OCI-LY7 (cell line): ENCODE measurements at regions not wholly inside any gene's neighbourhood (a gene's known extent, or its start where the extent isn't known, plus 50 kb on each side); places are given as distances from the start of the nearest gene placed in this dataset.
"Not testable (repeated sequence)": the region's sequence is repeated elsewhere in the genome, so short reads cannot be mapped to it uniquely, and the experiment has no call there.

Experiments used
- BruUV-seq: library from RNA; stranded (reverse); fragments of 400-500 nt; replicated peaks from 2 replicates; lab custom pipeline; 2021; lab: Mats Ljungman, UMichigan
- CTCF ChIA-PET: fragments of 300-600 bp; sonication (Branson Sonifier 250); formaldehyde crosslinking; loops from one replicate; lab custom pipeline; 2022; ENCODE audit warnings: antibody characterized with exemption; ENCODE audit not compliant: unreplicated experiment; lab: Charles Lee
- POLR2A ChIA-PET: fragments of 300-600 bp; sonication (Branson Sonifier 250); formaldehyde crosslinking; loops from one replicate; lab custom pipeline; 2022; ENCODE audit warnings: antibody characterized with exemption; lab: Charles Lee
- DNase-seq: peaks from one replicate; pipeline ENCODE4 v3.0.0-alpha.2; 2015; ENCODE audit warnings: low spot score
- H2AFZ ChIP-seq: fragments of 200-600 bp; sonication (generic), shearing (Covaris generic); 2 replicates; pipeline ENCODE4 v1.6.1; 2014; ENCODE audit warnings: mild to moderate bottlenecking, antibody characterized with exemption, low read length, moderate library complexity
- H3K27ac ChIP-seq: fragments of 200-600 bp; sonication (generic); 2 replicates; pipeline ENCODE4 v1.5.1; 2014; ENCODE audit warnings: mixed run types, low read depth, mild to moderate bottlenecking, moderate library complexity, low read length, inconsistent platforms; ENCODE audit not compliant: poor library complexity, severe bottlenecking
- H3K36me3 ChIP-seq: fragments of 200-600 bp; sonication (generic); 2 replicates; pipeline ENCODE4 v1.6.1; 2014; ENCODE audit warnings: mild to moderate bottlenecking, antibody characterized with exemption, low read length, moderate library complexity, mixed read lengths; ENCODE audit not compliant: insufficient read depth
- H3K4me1 ChIP-seq: fragments of 200-600 bp; sonication (generic); 2 replicates; pipeline ENCODE4 v1.5.1; 2014; ENCODE audit warnings: mild to moderate bottlenecking, low read length; ENCODE audit not compliant: insufficient read depth, poor library complexity, severe bottlenecking
- H3K4me2 ChIP-seq: fragments of 200-600 bp; sonication (generic); 2 replicates; pipeline ENCODE4 v1.6.1; 2014; ENCODE audit warnings: mild to moderate bottlenecking, low read length
- H3K4me3 ChIP-seq: fragments of 200-600 bp; sonication (generic); 2 replicates; pipeline ENCODE4 v1.5.1; 2014; ENCODE audit warnings: mild to moderate bottlenecking, low read depth, low read length; ENCODE audit not compliant: poor library complexity, severe bottlenecking
- H3K79me2 ChIP-seq: fragments of 200-600 bp; sonication (generic); 2 replicates; pipeline ENCODE4 v1.6.1; 2016; ENCODE audit warnings: low read depth, mild to moderate bottlenecking, low read length, moderate library complexity, mixed read lengths; ENCODE audit not compliant: insufficient read depth
- H3K9me2 ChIP-seq: fragments of 200-600 bp; sonication (generic); 2 replicates; pipeline ENCODE4 v1.6.1; 2016; ENCODE audit warnings: mild to moderate bottlenecking, low read length, mixed read lengths; ENCODE audit not compliant: insufficient read depth
- H3K9me3 ChIP-seq: fragments of 200-600 bp; sonication (generic); 2 replicates; pipeline ENCODE4 v1.6.1; 2014; ENCODE audit warnings: mild to moderate bottlenecking, mixed run types, low read length, mixed read lengths
- H4K20me1 ChIP-seq: fragments of 200-600 bp; sonication (generic); 2 replicates; pipeline ENCODE4 v1.6.1; 2014; ENCODE audit warnings: mild to moderate bottlenecking, antibody characterized with exemption, low read length, moderate library complexity, mixed read lengths; ENCODE audit not compliant: insufficient read depth
- EZH2phosphoT487 ChIP-seq: fragments of 200-600 bp; sonication (generic); IDR thresholded peaks from 2 replicates; pipeline ENCODE4 v1.6.1; 2018; ENCODE audit warnings: low read depth, borderline replicate concordance, mild to moderate bottlenecking, mixed run types, antibody characterized with exemption, low read length, moderate library complexity, mixed read lengths
- intact Hi-C: fragments of 100-400 bp; cut with micrococcal nuclease; formaldehyde crosslinking; loops from one replicate; pipeline ENCODE4 v1.10.0; 2022; ENCODE audit not compliant: unreplicated experiment
- TF ChIP-seq, protein P1 (sequence below): fragments of 200-600 bp; sonication (generic); conservative IDR thresholded peaks from 2 replicates; pipeline ENCODE4 v1.5.1; 2014; ENCODE audit warnings: mild to moderate bottlenecking, antibody characterized with exemption, low read length, moderate library complexity, mixed read lengths

DNA sequence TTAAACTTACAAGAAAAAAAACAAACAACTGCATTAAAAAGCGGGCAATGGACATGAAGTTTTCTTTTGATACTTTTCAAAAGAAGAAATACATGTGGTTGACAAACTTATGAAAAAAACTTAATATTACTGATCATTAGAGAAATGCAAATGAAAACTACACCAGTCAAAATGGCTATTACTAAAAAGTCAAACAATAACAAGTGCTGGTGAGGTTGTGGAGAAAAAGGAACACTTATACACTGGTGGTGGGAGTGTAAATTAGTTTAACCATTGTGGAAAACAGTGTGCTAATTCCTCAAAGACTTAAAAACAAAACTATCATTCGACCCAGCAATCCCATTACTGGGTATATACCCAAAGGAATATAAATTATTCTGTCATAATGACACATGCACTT is 311.6 kb downstream of the ISL1 start:
- Histone ChIP-seq H4K20me1 (no peaks in the 10 kb centered on the region), H3K36me3 (no peaks in the 10 kb centered on the region), H2AFZ (no peak overlapping the region), H3K27ac (no peak overlapping the region), H3K4me3 (no peak overlapping the region), H3K4me2 (no peak overlapping the region), H3K79me2 (no peaks in the 10 kb centered on the region), H3K9me3 (peaks cover 4% of the 10 kb centered on the region; the same call in 1 of the 2 replicates), H3K4me1 (no peaks in the 10 kb centered on the region), H3K9me2 (no peaks in the 10 kb centered on the region)
- intact Hi-C loops: no loop called here
- no TSS peak for BruUV-seq
- CTCF ChIA-PET: no interaction called here
- no peak for DNase-seq
- POLR2A ChIA-PET: interaction anchor here (0.6 kb wide), 1 partner anchor 119 kb away, joined by 3 read pairs; no protein-coding TSS in a partner anchor
- TF ChIP-seq EZH2phosphoT487: no peak
- TF ChIP-seq, protein P1, sequence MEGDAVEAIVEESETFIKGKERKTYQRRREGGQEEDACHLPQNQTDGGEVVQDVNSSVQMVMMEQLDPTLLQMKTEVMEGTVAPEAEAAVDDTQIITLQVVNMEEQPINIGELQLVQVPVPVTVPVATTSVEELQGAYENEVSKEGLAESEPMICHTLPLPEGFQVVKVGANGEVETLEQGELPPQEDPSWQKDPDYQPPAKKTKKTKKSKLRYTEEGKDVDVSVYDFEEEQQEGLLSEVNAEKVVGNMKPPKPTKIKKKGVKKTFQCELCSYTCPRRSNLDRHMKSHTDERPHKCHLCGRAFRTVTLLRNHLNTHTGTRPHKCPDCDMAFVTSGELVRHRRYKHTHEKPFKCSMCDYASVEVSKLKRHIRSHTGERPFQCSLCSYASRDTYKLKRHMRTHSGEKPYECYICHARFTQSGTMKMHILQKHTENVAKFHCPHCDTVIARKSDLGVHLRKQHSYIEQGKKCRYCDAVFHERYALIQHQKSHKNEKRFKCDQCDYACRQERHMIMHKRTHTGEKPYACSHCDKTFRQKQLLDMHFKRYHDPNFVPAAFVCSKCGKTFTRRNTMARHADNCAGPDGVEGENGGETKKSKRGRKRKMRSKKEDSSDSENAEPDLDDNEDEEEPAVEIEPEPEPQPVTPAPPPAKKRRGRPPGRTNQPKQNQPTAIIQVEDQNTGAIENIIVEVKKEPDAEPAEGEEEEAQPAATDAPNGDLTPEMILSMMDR: no peak

DNA sequence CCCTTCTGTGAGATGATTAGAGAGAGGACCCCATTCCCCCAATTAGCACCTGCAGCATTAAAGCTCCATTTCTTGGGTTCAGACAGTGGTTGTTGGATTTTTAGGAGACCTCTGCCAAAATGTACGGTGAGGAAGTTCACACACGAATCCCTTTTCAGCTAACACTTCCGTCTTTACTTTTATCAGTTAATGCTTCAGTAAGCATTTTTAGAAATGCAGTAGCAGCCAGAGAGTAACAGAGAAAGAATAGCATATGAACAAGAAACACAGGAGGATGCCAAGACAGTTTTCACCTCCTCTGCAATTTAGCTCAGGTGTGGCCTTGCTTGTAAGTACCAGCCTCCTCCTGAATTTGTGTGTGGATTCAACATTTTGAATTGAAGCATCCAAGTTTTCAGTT is 312.9 kb downstream of the ISL1 start:
- CTCF ChIA-PET: no interaction called here
- intact Hi-C loops: no loop called here

DNA sequence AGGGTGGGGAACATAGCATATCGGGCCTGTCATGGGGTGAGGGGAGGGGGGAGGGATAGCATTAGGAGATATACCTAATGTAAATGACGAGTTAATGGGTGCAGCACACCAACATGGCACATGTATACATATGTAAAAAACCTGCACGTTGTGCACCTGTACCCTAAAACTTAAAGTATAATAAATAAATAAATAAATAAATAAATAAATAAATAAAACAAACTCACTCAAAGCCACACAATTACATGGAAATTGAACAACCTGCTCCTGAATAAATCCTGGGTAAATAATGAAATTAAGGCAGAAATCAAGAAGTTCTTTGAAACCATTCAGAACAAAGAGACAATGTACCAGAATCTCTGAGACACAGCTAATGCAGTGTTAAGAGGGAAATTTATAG is 318.8 kb downstream of the ISL1 start:
- H2AFZ ChIP-seq, BruUV-seq, H3K27ac ChIP-seq, H3K4me1 ChIP-seq, H3K4me2 ChIP-seq, H3K4me3 ChIP-seq, H3K79me2 ChIP-seq, H3K9me3 ChIP-seq, DNase-seq, CTCF ChIA-PET, intact Hi-C loops, H3K36me3 ChIP-seq, POLR2A ChIA-PET, H3K9me2 ChIP-seq, H4K20me1 ChIP-seq: not testable (repeated sequence)

More for the DNA sequence above, 312.9 kb downstream of the ISL1 start:
- Histone ChIP-seq H3K36me3 (no peaks in the 10 kb centered on the region), H3K4me1 (no peaks in the 10 kb centered on the region), H4K20me1 (no peaks in the 10 kb centered on the region), H2AFZ (no peak overlapping the region), H3K79me2 (no peaks in the 10 kb centered on the region), H3K4me2 (no peak overlapping the region), H3K9me3 (peaks cover 4% of the 10 kb centered on the region; the same call in 1 of the 2 replicates), H3K27ac (no peak overlapping the region), H3K9me2 (no peaks in the 10 kb centered on the region), H3K4me3 (no peak overlapping the region)
- no peak for TF ChIP-seq EZH2phosphoT487
- TF ChIP-seq, protein P1: no peak
- no peak for DNase-seq
- no TSS peak for BruUV-seq
- POLR2A ChIA-PET: interaction anchor here (0.7 kb wide), 1 partner anchor 510 kb away, joined by 3 read pairs; no protein-coding TSS in a partner anchor
